ENCODE measurements at regions not wholly inside any gene's neighbourhood (a gene's known extent, or its start where the extent isn't known, plus 50 kb on each side); places are given as distances from the start of the nearest gene placed in this dataset.
"Not testable (repeated sequence)": the region's sequence is repeated elsewhere in the genome, so short reads cannot be mapped to it uniquely, and the experiment has no call there.

DNA sequence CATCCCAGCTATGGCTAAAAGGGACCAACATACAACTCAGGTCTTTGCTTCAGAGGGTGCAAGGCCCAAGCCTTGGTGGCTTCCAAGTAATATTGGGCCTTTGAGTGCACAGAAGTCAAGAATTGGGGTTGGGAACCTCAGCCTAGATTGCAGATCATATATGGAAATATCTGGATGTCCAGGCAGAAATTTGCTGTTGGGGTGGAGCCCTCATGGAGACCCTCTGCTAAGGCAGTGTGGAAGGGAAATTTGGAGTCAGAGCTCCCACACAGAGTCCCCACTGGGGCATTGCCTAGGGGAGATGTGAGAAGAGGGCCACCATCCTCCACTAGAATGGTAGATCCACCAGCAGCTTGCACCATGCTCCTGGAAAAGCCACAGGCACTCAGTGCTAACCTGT, 123.5 kb downstream of the PRL start:
- TF ChIP-seq POLR2A (IDR thresholded peaks at IDR 0.05) (no peak), EP300 (IDR thresholded peaks at IDR 0.05) (no peak)
- TF ChIP-seq, protein P1, sequence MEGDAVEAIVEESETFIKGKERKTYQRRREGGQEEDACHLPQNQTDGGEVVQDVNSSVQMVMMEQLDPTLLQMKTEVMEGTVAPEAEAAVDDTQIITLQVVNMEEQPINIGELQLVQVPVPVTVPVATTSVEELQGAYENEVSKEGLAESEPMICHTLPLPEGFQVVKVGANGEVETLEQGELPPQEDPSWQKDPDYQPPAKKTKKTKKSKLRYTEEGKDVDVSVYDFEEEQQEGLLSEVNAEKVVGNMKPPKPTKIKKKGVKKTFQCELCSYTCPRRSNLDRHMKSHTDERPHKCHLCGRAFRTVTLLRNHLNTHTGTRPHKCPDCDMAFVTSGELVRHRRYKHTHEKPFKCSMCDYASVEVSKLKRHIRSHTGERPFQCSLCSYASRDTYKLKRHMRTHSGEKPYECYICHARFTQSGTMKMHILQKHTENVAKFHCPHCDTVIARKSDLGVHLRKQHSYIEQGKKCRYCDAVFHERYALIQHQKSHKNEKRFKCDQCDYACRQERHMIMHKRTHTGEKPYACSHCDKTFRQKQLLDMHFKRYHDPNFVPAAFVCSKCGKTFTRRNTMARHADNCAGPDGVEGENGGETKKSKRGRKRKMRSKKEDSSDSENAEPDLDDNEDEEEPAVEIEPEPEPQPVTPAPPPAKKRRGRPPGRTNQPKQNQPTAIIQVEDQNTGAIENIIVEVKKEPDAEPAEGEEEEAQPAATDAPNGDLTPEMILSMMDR (IDR thresholded peaks at IDR 0.05): no peak
- Histone ChIP-seq H3K27ac (no peak overlapping the region), H3K9me3 (peaks cover 0 to 32% (median 2%) of the 10 kb centered on the region in 4 donors), H3K27me3 (no peaks in the 10 kb centered on the region), H3K4me1 (no peaks in the 10 kb centered on the region), H3K4me3 (no peak overlapping the region), H3K36me3 (peaks cover 0 to 18% (median 0%) of the 10 kb centered on the region in 3 donors)
- no peak for DNase-seq (ENCODE audit: low spot score in 2 of 2)

DNA sequence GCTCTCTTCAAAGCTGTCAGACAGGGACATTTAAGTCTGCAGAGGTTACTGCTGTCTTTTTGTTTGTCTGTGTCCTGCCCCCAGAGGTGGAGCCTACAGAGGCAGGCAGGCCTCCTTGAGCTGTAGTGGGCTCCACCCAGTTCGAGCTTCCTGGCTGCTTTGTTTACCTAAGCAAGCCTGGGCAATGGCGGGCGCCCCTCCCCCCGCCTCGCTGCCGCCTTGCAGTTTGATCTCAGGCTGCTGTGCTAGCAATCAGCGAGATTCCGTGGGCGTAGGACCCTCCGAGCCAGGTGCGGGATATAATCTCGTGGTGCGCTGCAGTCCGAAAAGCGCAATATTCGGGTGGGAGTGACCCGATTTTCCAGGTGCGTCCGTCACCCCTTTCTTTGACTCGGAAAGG, 116.6 kb downstream of the PRL start:
- not testable (repeated sequence) for H3K4me3 ChIP-seq; H3K27me3 ChIP-seq; H3K27ac ChIP-seq; DNase-seq (ENCODE audit: low spot score in 2 of 2); H3K4me1 ChIP-seq
- WGBS, 2 donors: 85 to 93% methylated on average over 14 to 17 of the region's 20 CpGs
- peaks cover 0 to 35% (median 7%) of the 10 kb centered on the region in 4 donors for H3K9me3 ChIP-seq
- peaks cover 0 to 10% (median 0%) of the 10 kb centered on the region in 3 donors for H3K36me3 ChIP-seq

DNA sequence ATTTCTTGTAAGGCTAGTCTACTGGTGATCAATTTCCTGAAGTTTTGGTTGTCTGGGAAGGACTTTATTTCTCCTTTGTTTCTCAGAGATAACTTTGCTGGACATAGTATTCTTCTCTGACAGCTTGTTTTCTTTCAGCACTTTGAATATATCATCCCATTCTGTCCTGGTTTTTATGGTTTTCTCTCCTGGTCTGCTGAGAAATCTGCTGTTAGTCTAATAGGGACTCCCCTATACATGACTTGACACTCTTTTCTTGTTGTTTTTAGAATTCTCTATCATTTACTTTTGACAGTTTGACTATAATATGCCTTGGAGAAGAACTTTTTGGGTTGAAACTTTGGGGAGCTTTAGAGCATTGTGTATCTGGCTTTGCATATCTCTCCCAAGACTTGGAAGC, 112.5 kb downstream of the PRL start:
- no peak overlapping the region for H3K4me3 ChIP-seq
- no peak for DNase-seq (ENCODE audit: low spot score in 2 of 2)
- H3K27ac ChIP-seq: no peak overlapping the region
- no peaks in the 10 kb centered on the region for H3K4me1 ChIP-seq
- no peak for TF ChIP-seq EP300 (IDR thresholded peaks at IDR 0.05)
- TF ChIP-seq, protein P1 (IDR thresholded peaks at IDR 0.05): no peak
- no peak for TF ChIP-seq POLR2A (IDR thresholded peaks at IDR 0.05)
- no peaks in the 10 kb centered on the region for H3K27me3 ChIP-seq
- peaks cover 0 to 10% (median 0%) of the 10 kb centered on the region in 3 donors for H3K36me3 ChIP-seq
- peaks cover 0 to 39% (median 7%) of the 10 kb centered on the region in 4 donors for H3K9me3 ChIP-seq

DNA sequence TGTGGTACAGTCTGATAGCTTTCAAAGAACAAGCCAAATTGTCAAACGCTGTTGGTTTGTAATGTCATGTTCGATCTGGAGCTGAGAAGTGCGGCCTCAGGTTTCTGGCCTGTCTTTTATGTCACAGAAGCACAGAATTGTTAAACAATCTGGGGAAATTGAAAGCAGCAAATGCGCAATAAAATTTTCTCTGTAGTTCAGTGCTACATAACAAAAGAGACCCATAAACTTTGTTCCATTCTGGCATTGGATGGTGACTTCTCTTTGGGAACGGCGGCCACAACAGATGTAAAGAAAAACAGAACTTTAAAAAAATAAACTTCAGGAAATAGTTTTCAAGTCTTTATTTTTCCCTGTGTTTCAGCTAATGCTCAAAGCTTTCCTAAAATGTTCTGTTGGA, 106.9 kb downstream of the PRL start:
- no peak for DNase-seq (ENCODE audit: low spot score in 2 of 2)
- H3K27ac ChIP-seq: no peak overlapping the region
- H3K4me1 ChIP-seq: no peaks in the 10 kb centered on the region
- no peaks in the 10 kb centered on the region for H3K27me3 ChIP-seq
- H3K36me3 ChIP-seq: no peaks in the 10 kb centered on the region
- peaks cover 0 to 7% (median 0%) of the 10 kb centered on the region in 4 donors for H3K9me3 ChIP-seq
- 78 to 82% methylated on average over 6 of the region's 6 CpGs for WGBS, 2 donors
- no peak overlapping the region for H3K4me3 ChIP-seq
- TF ChIP-seq, protein P1 (IDR thresholded peaks at IDR 0.05): no peak
- TF ChIP-seq POLR2A (IDR thresholded peaks at IDR 0.05) (no peak), EP300 (IDR thresholded peaks at IDR 0.05) (no peak)

DNA sequence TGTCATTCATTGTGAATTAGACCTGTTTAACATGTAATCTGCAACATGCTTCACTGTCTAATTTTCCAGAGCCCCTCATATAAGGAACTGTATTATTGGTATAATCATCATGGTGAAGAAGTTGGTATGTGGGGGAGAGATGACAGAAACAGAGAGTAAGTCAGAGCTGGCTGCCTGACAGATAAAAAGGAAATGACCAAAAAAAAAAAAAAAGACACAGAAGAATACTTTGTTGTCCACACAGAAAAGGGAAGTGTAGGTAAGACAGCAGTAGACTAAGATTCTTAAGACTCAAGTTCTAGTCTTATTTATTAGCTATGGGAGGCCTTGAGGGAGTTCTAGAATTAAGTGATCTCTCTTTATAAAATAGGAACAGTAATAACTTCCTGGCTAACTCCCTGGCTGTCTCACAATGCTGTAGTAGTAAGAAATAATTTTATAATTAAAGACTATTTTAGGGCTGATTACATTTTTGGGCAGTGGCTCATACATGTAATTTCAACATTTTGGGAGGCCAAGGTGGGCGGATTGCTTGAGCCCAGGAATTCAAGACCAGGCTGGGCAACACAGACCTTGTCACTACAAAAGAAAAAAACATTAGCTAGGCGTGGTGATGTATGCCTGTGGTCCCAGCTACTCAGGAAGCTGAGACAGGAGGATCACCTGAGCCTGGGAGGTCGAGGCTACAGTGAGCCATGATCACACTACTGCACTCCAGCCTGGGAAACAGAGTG, 102.5 kb downstream of the PRL start:
- Histone ChIP-seq H3K27me3 (no peaks in the 10 kb centered on the region), H3K9me3 (no peaks in the 10 kb centered on the region), H3K4me3 (no peak overlapping the region), H3K36me3 (no peaks in the 10 kb centered on the region), H3K4me1 (no peaks in the 10 kb centered on the region), H3K27ac (no peak overlapping the region)
- no peak for DNase-seq (ENCODE audit: low spot score in 2 of 2)
- TF ChIP-seq, protein P1 (IDR thresholded peaks at IDR 0.05): no peak
- TF ChIP-seq POLR2A (IDR thresholded peaks at IDR 0.05): no peak
- TF ChIP-seq EP300 (IDR thresholded peaks at IDR 0.05): no peak
- WGBS, 2 donors: 85 to 92% methylated on average over 3 of the region's 3 CpGs
